GM23338 (cell line): ENCODE measurements at regions not wholly inside any gene's neighbourhood (a gene's known extent, or its start where the extent isn't known, plus 50 kb on each side); places are given as distances from the start of the nearest gene placed in this dataset.
A peak's percentile ranks its signal among the peaks of the same experiment; 100 is the strongest.

Experiments
- ATAC-seq: fragments of 200-7000 bp; cut with Tn5 transposase; 3 replicates; pipeline ENCODE4 v1.9.1; 2020
- DNase-seq: peaks from one replicate; pipeline ENCODE4 v3.0.0-alpha.2; 2015; ENCODE audit warnings: low spot score
- H2AFZ ChIP-seq: fragments of 200-600 bp; sonication (generic); 2 replicates; pipeline ENCODE4 v1.8.0; 2016; ENCODE audit warnings: antibody characterized with exemption, mild to moderate bottlenecking, moderate library complexity
- H3F3A ChIP-seq: fragments of 200-600 bp; sonication (generic); replicated peaks from 2 replicates; pipeline ENCODE4 v1.8.0; 2017; ENCODE audit warnings: antibody characterized with exemption, mixed run types, low read depth
- H3K27ac ChIP-seq: fragments of 200-600 bp; sonication (generic); 2 replicates; pipeline ENCODE4 v1.6.1; 2016; ENCODE audit warnings: low read depth
- H3K27me3 ChIP-seq: fragments of 200-600 bp; sonication (generic); 2 replicates; pipeline ENCODE4 v1.8.0; 2016; ENCODE audit warnings: mild to moderate bottlenecking, mixed run types, moderate library complexity; ENCODE audit not compliant: insufficient read depth
- H3K36me3 ChIP-seq: fragments of 200-600 bp; sonication (generic); 2 replicates; pipeline ENCODE4 v1.8.0; 2016; ENCODE audit warnings: mild to moderate bottlenecking; ENCODE audit not compliant: insufficient read depth
- H3K4me1 ChIP-seq: fragments of 200-600 bp; sonication (generic); 2 replicates; pipeline ENCODE4 v1.8.0; 2016; ENCODE audit warnings: mild to moderate bottlenecking, moderate library complexity; ENCODE audit not compliant: insufficient read depth
- H3K4me2 ChIP-seq: fragments of 200-600 bp; sonication (generic); 2 replicates; pipeline ENCODE4 v1.7.1; 2017; ENCODE audit warnings: mixed run types
- H3K4me3 ChIP-seq: fragments of 200-600 bp; sonication (generic); 2 replicates; pipeline ENCODE4 v1.6.1; 2016; ENCODE audit warnings: mixed run types
- H3K79me2 ChIP-seq: fragments of 200-600 bp; sonication (generic); replicated peaks from 2 replicates; pipeline ENCODE4 v1.8.0; 2017; ENCODE audit warnings: mild to moderate bottlenecking; ENCODE audit not compliant: insufficient read depth
- H3K9me2 ChIP-seq: fragments of 200-600 bp; sonication (generic); 2 replicates; pipeline ENCODE4 v1.8.0; 2017; ENCODE audit not compliant: insufficient read depth
- H4K20me1 ChIP-seq: fragments of 200-600 bp; sonication (generic); replicated peaks from 2 replicates; pipeline ENCODE4 v1.8.0; 2017; ENCODE audit warnings: mild to moderate bottlenecking; ENCODE audit not compliant: insufficient read depth
- H3K27ac Mint-ChIP-seq: 2 replicates; pipeline ENCODE4 v1.8.0; 2020; ENCODE audit warnings: inconsistent platforms, mild to moderate bottlenecking, moderate library complexity, mixed read lengths
- H3K27me3 Mint-ChIP-seq: 3 replicates; pipeline ENCODE4 v1.8.0; 2022; ENCODE audit warnings: low read depth, mild to moderate bottlenecking, moderate library complexity, mixed read lengths, inconsistent platforms; ENCODE audit not compliant: insufficient read depth, poor library complexity
- H3K36me3 Mint-ChIP-seq: 3 replicates; pipeline ENCODE4 v1.8.0; 2021; ENCODE audit warnings: low read depth, mild to moderate bottlenecking, inconsistent platforms, moderate library complexity, mixed read lengths
- H3K4me1 Mint-ChIP-seq: 3 replicates; pipeline ENCODE4 v1.8.0; 2020; ENCODE audit warnings: mild to moderate bottlenecking, inconsistent platforms, mixed read lengths
- H3K4me3 Mint-ChIP-seq: 3 replicates; pipeline ENCODE4 v1.8.0; 2021; ENCODE audit warnings: moderate library complexity, mild to moderate bottlenecking, inconsistent platforms, mixed read lengths
- H3K9me3 Mint-ChIP-seq: 3 replicates; pipeline ENCODE4 v1.8.0; 2020; ENCODE audit warnings: moderate library complexity, mild to moderate bottlenecking, inconsistent platforms, mixed read lengths
- CREB1 ChIP-seq: fragments of 250-450 bp; sonication (Bioruptor Pico); IDR thresholded peaks from 2 replicates; pipeline ENCODE4 v1.5.0; 2020; ENCODE audit warnings: low read depth, mild to moderate bottlenecking, moderate library complexity
- CTCF ChIP-seq, 2 experiments: fragments of 200-600 bp in 1 of 2; sonication (generic) in 1 of 2; conservative IDR thresholded peaks; 2 replicates each; pipeline versions ENCODE4 v1.5.1 to v1.6.1; 2016 to 2017; ENCODE audit warnings: antibody characterized with exemption in 2 of 2, low read depth in 2 of 2, mild to moderate bottlenecking in 2 of 2, moderate library complexity in 1 of 2
- EZH2 ChIP-seq: fragments of 200-600 bp; sonication (generic); IDR thresholded peaks from one replicate; pipeline ENCODE4 v1.8.0; 2017; ENCODE audit warnings: antibody characterized with exemption, mild to moderate bottlenecking, low read depth; ENCODE audit not compliant: unreplicated experiment
- EZH2phosphoT487 ChIP-seq: fragments of 200-600 bp; sonication (generic); IDR thresholded peaks from one replicate; pipeline ENCODE4 v1.8.1; 2018; ENCODE audit warnings: antibody characterized with exemption; ENCODE audit not compliant: unreplicated experiment
- JUNB ChIP-seq: IDR thresholded peaks from one replicate; pipeline ENCODE4 v1.6.1; 2016; ENCODE audit warnings: antibody characterized with exemption; ENCODE audit not compliant: unreplicated experiment
- NANOG ChIP-seq: IDR thresholded peaks from 2 replicates; pipeline ENCODE4 v1.6.1; 2016; ENCODE audit warnings: antibody characterized with exemption, borderline replicate concordance
- POLR2AphosphoS5 ChIP-seq: IDR thresholded peaks from 2 replicates; pipeline ENCODE4 v1.6.1; 2016; ENCODE audit warnings: antibody characterized with exemption, low read depth
- STAT1 ChIP-seq: IDR thresholded peaks from one replicate; pipeline ENCODE4 v1.6.1; 2016; ENCODE audit warnings: antibody characterized with exemption; ENCODE audit not compliant: unreplicated experiment
- ZNF114 ChIP-seq: fragments of 250-450 bp; sonication (Bioruptor Pico); IDR thresholded peaks from 2 replicates; pipeline ENCODE4 v1.5.0; 2020; ENCODE audit warnings: mild to moderate bottlenecking, moderate library complexity
- ZNF331 ChIP-seq: fragments of 250-450 bp; sonication (Bioruptor Pico); IDR thresholded peaks from 2 replicates; pipeline ENCODE4 v1.5.0; 2020; ENCODE audit warnings: low read depth, mild to moderate bottlenecking, moderate library complexity
- TF ChIP-seq, protein P1 (sequence below): IDR thresholded peaks from 2 replicates; pipeline ENCODE4 v1.6.1; 2016; ENCODE audit warnings: antibody characterized with exemption
- TF ChIP-seq, protein P2 (sequence below): IDR thresholded peaks from one replicate; pipeline ENCODE4 v1.6.1; 2018; ENCODE audit warnings: antibody characterized with exemption; ENCODE audit not compliant: unreplicated experiment

GRCh38 chr5:115377468-115378217 lies 81.2 kb upstream of the CCDC112 start:
- no peaks in the 10 kb centered on the region for H3K36me3 ChIP-seq
- DNase-seq (no peak), ATAC-seq (no peak)
- H3K4me3 Mint-ChIP-seq, result no peak overlapping the region
- peaks cover 8% of the 10 kb centered on the region for H3K4me1 ChIP-seq
- peaks cover 16% of the 10 kb centered on the region for H3K4me1 Mint-ChIP-seq
- no peaks in the 10 kb centered on the region for H3K36me3 Mint-ChIP-seq
- TF ChIP-seq CTCF (conservative IDR thresholded peaks at IDR 0.05; ENCODE audit: low read depth in 2 of 2), result peak in 1 of 2 experiments; percentile 36; a peak in 2 of 4 replicates
- TF ChIP-seq JUNB, result no peak
- no peak overlapping the region for H3K27ac Mint-ChIP-seq
- no peaks in the 10 kb centered on the region for H3K79me2 ChIP-seq
- H3K4me3 ChIP-seq, result no peak overlapping the region
- H2AFZ ChIP-seq, result 0 out of 2 replicates have a peak overlapping the region, but pooled peaks have one; percentile 5
- no peak overlapping the region for H3K27ac ChIP-seq
- no peak overlapping the region for H3K4me2 ChIP-seq
- no peaks in the 10 kb centered on the region for H3K27me3 Mint-ChIP-seq
- H3K9me3 Mint-ChIP-seq, result no peaks in the 10 kb centered on the region
- H3K9me2 ChIP-seq, result peaks cover 5% of the 10 kb centered on the region; the same call in 1 of the 2 replicates
- no peaks in the 10 kb centered on the region for H4K20me1 ChIP-seq
- no peaks in the 10 kb centered on the region for H3K27me3 ChIP-seq
- no peaks in the 10 kb centered on the region for H3F3A ChIP-seq

GRCh38 chr5:115375893-115376292 lies 79.4 kb upstream of the CCDC112 start:
- H3K4me2 ChIP-seq, result no peak overlapping the region
- H2AFZ ChIP-seq, result no peak overlapping the region
- H3K9me2 ChIP-seq, result peaks cover 5% of the 10 kb centered on the region; the same call in 1 of the 2 replicates
- no peaks in the 10 kb centered on the region for H3K79me2 ChIP-seq
- no peaks in the 10 kb centered on the region for H3K27me3 ChIP-seq
- Mint-ChIP-seq H3K27ac (no peak overlapping the region), H3K27me3 (no peaks in the 10 kb centered on the region), H3K9me3 (no peaks in the 10 kb centered on the region), H3K4me1 (peaks cover 21% of the 10 kb centered on the region), H3K36me3 (no peaks in the 10 kb centered on the region), H3K4me3 (no peak overlapping the region)
- H3K4me1 ChIP-seq, result peaks cover 9% of the 10 kb centered on the region
- no peaks in the 10 kb centered on the region for H3F3A ChIP-seq
- H3K27ac ChIP-seq, result no peak overlapping the region
- DNase-seq, result no peak
- ATAC-seq, result no peak
- H3K36me3 ChIP-seq, result no peaks in the 10 kb centered on the region
- no peaks in the 10 kb centered on the region for H4K20me1 ChIP-seq
- H3K4me3 ChIP-seq, result no peak overlapping the region
- TF ChIP-seq EZH2 (no peak), CREB1 (no peak), EZH2phosphoT487 (no peak), ZNF331 (no peak), NANOG (no peak), ZNF114 (no peak), JUNB (no peak), STAT1 (no peak), CTCF (conservative IDR thresholded peaks at IDR 0.05; ENCODE audit: low read depth in 2 of 2) (no peak), POLR2AphosphoS5 (no peak)
- TF ChIP-seq, protein P1, sequence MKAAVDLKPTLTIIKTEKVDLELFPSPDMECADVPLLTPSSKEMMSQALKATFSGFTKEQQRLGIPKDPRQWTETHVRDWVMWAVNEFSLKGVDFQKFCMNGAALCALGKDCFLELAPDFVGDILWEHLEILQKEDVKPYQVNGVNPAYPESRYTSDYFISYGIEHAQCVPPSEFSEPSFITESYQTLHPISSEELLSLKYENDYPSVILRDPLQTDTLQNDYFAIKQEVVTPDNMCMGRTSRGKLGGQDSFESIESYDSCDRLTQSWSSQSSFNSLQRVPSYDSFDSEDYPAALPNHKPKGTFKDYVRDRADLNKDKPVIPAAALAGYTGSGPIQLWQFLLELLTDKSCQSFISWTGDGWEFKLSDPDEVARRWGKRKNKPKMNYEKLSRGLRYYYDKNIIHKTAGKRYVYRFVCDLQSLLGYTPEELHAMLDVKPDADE, result no peak
- TF ChIP-seq, protein P2, sequence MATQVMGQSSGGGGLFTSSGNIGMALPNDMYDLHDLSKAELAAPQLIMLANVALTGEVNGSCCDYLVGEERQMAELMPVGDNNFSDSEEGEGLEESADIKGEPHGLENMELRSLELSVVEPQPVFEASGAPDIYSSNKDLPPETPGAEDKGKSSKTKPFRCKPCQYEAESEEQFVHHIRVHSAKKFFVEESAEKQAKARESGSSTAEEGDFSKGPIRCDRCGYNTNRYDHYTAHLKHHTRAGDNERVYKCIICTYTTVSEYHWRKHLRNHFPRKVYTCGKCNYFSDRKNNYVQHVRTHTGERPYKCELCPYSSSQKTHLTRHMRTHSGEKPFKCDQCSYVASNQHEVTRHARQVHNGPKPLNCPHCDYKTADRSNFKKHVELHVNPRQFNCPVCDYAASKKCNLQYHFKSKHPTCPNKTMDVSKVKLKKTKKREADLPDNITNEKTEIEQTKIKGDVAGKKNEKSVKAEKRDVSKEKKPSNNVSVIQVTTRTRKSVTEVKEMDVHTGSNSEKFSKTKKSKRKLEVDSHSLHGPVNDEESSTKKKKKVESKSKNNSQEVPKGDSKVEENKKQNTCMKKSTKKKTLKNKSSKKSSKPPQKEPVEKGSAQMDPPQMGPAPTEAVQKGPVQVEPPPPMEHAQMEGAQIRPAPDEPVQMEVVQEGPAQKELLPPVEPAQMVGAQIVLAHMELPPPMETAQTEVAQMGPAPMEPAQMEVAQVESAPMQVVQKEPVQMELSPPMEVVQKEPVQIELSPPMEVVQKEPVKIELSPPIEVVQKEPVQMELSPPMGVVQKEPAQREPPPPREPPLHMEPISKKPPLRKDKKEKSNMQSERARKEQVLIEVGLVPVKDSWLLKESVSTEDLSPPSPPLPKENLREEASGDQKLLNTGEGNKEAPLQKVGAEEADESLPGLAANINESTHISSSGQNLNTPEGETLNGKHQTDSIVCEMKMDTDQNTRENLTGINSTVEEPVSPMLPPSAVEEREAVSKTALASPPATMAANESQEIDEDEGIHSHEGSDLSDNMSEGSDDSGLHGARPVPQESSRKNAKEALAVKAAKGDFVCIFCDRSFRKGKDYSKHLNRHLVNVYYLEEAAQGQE, result no peak
